Keratinocyte (primary cell): ENCODE measurements at regions not wholly inside any gene's neighbourhood (a gene's known extent, or its start where the extent isn't known, plus 50 kb on each side); places are given as distances from the start of the nearest gene placed in this dataset.

Source experiments
- DNase-seq: peaks from one replicate; pipeline ENCODE4 v3.0.0-alpha.2; 2011; ENCODE audit warnings: low read depth, missing footprints, low spot score
- FAIRE-seq: peaks from 2 replicates; lab custom pipeline; 2011; peaks lifted over from hg19 to GRCh38; lab: Jason Lieb, UNC
- H2AFZ ChIP-seq: 2 replicates; pipeline ENCODE4 v1.6.0; 2012; ENCODE audit warnings: low read length, control low read depth, inconsistent platforms; ENCODE audit not compliant: control insufficient read depth
- H3K27ac ChIP-seq: 2 replicates; pipeline ENCODE4 v1.5.1; 2011; ENCODE audit warnings: low read length; ENCODE audit not compliant: control insufficient read depth, insufficient read depth
- H3K27me3 ChIP-seq: 3 replicates; pipeline ENCODE4 v1.6.0; 2011; ENCODE audit warnings: low read length; ENCODE audit not compliant: control insufficient read depth, insufficient read depth; ENCODE audit errors: extremely low read depth
- H3K36me3 ChIP-seq, 2 experiments: 2 replicates in 1 of 2; 3 replicates in 1 of 2; pipeline ENCODE4 v1.5.1; 2011; ENCODE audit warnings: low read length in 2 of 2, mild to moderate bottlenecking in 1 of 2; ENCODE audit not compliant: control insufficient read depth in 2 of 2, insufficient read depth in 2 of 2; ENCODE audit errors: extremely low read depth in 1 of 2
- H3K4me1 ChIP-seq: 3 replicates; pipeline ENCODE4 v1.5.1; 2011; ENCODE audit warnings: low read length; ENCODE audit not compliant: control insufficient read depth, insufficient read depth; ENCODE audit errors: extremely low read depth
- H3K4me2 ChIP-seq: 3 replicates; pipeline ENCODE4 v1.6.0; 2011; ENCODE audit warnings: low read depth, low read length; ENCODE audit not compliant: control insufficient read depth, insufficient read depth; ENCODE audit errors: extremely low read depth
- H3K4me3 ChIP-seq, 3 experiments: fragments of 200-600 bp in 1 of 3; sonication (generic) in 1 of 3; 2 replicates in 2 of 3; 3 replicates in 1 of 3; pipeline ENCODE4 v1.5.1; 2011 to 2016; ENCODE audit warnings: low read length in 3 of 3, mild to moderate bottlenecking in 3 of 3, control low read depth in 2 of 3, inconsistent platforms in 1 of 3, low read depth in 1 of 3, mixed read lengths in 1 of 3, mixed run types in 1 of 3, moderate library complexity in 1 of 3; ENCODE audit not compliant: control insufficient read depth in 2 of 3, insufficient read depth in 2 of 3; ENCODE audit errors: extremely low read depth in 1 of 3
- H3K79me2 ChIP-seq: 2 replicates; pipeline ENCODE4 v1.6.0; 2012; ENCODE audit warnings: low read length; ENCODE audit not compliant: control insufficient read depth, insufficient read depth
- H3K9ac ChIP-seq: 3 replicates; pipeline ENCODE4 v1.6.0; 2011; ENCODE audit warnings: low read length; ENCODE audit not compliant: control insufficient read depth, insufficient read depth; ENCODE audit errors: extremely low read depth
- H3K9me1 ChIP-seq: 3 replicates; pipeline ENCODE4 v1.6.0; 2011; ENCODE audit warnings: low read length; ENCODE audit not compliant: control insufficient read depth, insufficient read depth; ENCODE audit errors: extremely low read depth
- H3K9me3 ChIP-seq: 2 replicates; pipeline ENCODE4 v1.5.1; 2012; ENCODE audit warnings: low read depth, low read length; ENCODE audit not compliant: control insufficient read depth
- H4K20me1 ChIP-seq: 3 replicates; pipeline ENCODE4 v1.6.0; 2011; ENCODE audit warnings: low read length; ENCODE audit not compliant: control insufficient read depth, insufficient read depth; ENCODE audit errors: extremely low read depth
- EZH2 ChIP-seq: IDR thresholded peaks from one replicate; pipeline ENCODE4 v1.6.1; 2012; ENCODE audit warnings: inconsistent platforms, mild to moderate bottlenecking, low read length, moderate library complexity
- dilution Hi-C: fragments of 300-500 bp; cut with MboI; formaldehyde crosslinking; loops from one replicate; pipeline ENCODE4 v1.7.0; 2020; ENCODE audit warnings: low sequenced_read_pairs; ENCODE audit not compliant: extremely low pct_ligation_motif_present
- TF ChIP-seq, protein P1 (sequence below), 3 experiments: IDR thresholded peaks in 1 of 3; conservative IDR thresholded peaks in 1 of 3; optimal IDR thresholded peaks in 1 of 3; 2 replicates in 2 of 3; 3 replicates in 1 of 3; pipeline versions ENCODE3 to v1.5.1; 2011; ENCODE audit warnings: low read length in 3 of 3, mild to moderate bottlenecking in 3 of 3, moderate library complexity in 2 of 3, control low read depth in 1 of 3, inconsistent platforms in 1 of 3; ENCODE audit not compliant: insufficient read depth in 2 of 3; ENCODE audit errors: extremely low read depth in 1 of 3

DNA sequence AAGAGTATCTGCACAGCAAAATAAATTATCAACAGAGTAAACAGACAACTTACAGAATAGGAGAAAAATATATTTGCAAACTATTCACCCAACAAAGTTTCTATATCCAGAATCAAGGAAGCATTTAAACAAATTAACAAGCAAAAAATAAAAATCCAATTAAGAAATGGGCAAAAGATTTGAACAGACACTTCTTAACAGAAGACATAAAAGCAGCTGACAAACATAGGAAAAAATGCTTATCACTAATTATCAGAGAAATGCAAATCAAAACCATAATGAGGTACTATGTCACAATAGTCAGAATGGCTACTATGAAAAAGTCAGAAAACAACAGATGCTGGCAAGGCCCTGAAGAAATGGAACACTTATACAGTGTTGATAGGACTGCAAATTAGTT lies 434.2 kb upstream of the ADGRB3 start:
- no peak overlapping the region for H3K4me3 ChIP-seq

DNA sequence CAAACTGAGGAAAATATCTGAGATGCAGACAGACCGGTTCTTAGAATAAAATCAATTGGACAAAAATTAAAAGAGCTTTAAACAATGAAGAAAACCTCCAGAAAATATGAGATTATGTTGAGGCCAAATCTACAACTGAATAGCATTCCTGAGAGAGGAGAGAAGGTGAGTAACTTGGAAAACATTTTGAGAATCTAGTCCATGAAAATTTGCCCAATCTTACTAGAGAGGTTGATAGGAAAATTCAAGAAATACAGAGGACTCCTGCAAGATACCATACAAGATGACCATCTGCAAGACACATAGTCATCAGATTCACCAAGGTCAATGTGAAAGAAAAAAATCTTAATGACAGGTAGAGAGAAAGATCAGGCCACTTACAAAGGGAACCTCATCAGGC lies 437.7 kb upstream of the ADGRB3 start:
- no peaks in the 10 kb centered on the region for H3K79me2 ChIP-seq
- no peak for DNase-seq
- dilution Hi-C loops, result no loop called here
- no peak for FAIRE-seq
- no peak overlapping the region for H2AFZ ChIP-seq
- H4K20me1 ChIP-seq, result no peaks in the 10 kb centered on the region
- no peak overlapping the region for H3K4me2 ChIP-seq
- H3K9me3 ChIP-seq, result no peaks in the 10 kb centered on the region
- no peaks in the 10 kb centered on the region for H3K27me3 ChIP-seq
- no peak overlapping the region for H3K27ac ChIP-seq
- no peaks in the 10 kb centered on the region for H3K36me3 ChIP-seq
- TF ChIP-seq EZH2, result no peak
- TF ChIP-seq, protein P1, sequence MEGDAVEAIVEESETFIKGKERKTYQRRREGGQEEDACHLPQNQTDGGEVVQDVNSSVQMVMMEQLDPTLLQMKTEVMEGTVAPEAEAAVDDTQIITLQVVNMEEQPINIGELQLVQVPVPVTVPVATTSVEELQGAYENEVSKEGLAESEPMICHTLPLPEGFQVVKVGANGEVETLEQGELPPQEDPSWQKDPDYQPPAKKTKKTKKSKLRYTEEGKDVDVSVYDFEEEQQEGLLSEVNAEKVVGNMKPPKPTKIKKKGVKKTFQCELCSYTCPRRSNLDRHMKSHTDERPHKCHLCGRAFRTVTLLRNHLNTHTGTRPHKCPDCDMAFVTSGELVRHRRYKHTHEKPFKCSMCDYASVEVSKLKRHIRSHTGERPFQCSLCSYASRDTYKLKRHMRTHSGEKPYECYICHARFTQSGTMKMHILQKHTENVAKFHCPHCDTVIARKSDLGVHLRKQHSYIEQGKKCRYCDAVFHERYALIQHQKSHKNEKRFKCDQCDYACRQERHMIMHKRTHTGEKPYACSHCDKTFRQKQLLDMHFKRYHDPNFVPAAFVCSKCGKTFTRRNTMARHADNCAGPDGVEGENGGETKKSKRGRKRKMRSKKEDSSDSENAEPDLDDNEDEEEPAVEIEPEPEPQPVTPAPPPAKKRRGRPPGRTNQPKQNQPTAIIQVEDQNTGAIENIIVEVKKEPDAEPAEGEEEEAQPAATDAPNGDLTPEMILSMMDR (optimal IDR thresholded peaks at IDR 0.05 in 1 of 3, IDR thresholded peaks at IDR 0.05 in 1 of 3, conservative IDR thresholded peaks at IDR 0.05 in 1 of 3; ENCODE audit: extremely low read depth in 1 of 3, insufficient read depth in 2 of 3, low read length in 3 of 3), result no peak
- no peaks in the 10 kb centered on the region for H3K4me1 ChIP-seq
- H3K9me1 ChIP-seq, result no peaks in the 10 kb centered on the region
- H3K9ac ChIP-seq, result no peak overlapping the region
- H3K4me3 ChIP-seq, result no peak overlapping the region

More for the DNA sequence above, 434.2 kb upstream of the ADGRB3 start:
- FAIRE-seq (no peak), DNase-seq (no peak)
- TF ChIP-seq EZH2, result no peak
- TF ChIP-seq, protein P1 (optimal IDR thresholded peaks at IDR 0.05 in 1 of 3, IDR thresholded peaks at IDR 0.05 in 1 of 3, conservative IDR thresholded peaks at IDR 0.05 in 1 of 3; ENCODE audit: extremely low read depth in 1 of 3, insufficient read depth in 2 of 3, low read length in 3 of 3), result no peak
- dilution Hi-C loops, result no loop called here
- H3K27me3 ChIP-seq, result no peaks in the 10 kb centered on the region
- H3K36me3 ChIP-seq, result no peaks in the 10 kb centered on the region
- no peak overlapping the region for H3K4me2 ChIP-seq
- no peaks in the 10 kb centered on the region for H3K79me2 ChIP-seq
- no peak overlapping the region for H2AFZ ChIP-seq
- H3K4me1 ChIP-seq, result no peaks in the 10 kb centered on the region
- H3K9me3 ChIP-seq, result no peaks in the 10 kb centered on the region
- no peaks in the 10 kb centered on the region for H3K9me1 ChIP-seq
- no peak overlapping the region for H3K27ac ChIP-seq
- no peaks in the 10 kb centered on the region for H4K20me1 ChIP-seq
- no peak overlapping the region for H3K9ac ChIP-seq
